ENCODE measurements at regions not wholly inside any gene's neighbourhood (a gene's known extent, or its start where the extent isn't known, plus 50 kb on each side); places are given as distances from the start of the nearest gene placed in this dataset.

DNA sequence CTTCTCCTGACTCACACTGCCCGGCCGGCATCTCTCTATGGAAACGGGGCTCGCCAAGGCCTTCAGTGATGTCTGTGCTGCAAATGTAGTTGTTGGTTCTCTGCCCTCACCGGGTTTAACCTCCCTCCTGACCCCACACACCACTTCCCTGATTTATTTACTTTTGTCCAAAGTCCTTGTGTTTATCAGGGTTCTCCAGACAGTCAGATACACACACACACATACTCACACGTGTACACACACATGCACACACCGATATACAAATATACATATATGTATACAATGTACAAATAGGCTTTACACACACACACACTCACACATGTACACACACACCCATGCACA, 647.0 kb downstream of the BRD1 start:
- TF ChIP-seq, protein P1, sequence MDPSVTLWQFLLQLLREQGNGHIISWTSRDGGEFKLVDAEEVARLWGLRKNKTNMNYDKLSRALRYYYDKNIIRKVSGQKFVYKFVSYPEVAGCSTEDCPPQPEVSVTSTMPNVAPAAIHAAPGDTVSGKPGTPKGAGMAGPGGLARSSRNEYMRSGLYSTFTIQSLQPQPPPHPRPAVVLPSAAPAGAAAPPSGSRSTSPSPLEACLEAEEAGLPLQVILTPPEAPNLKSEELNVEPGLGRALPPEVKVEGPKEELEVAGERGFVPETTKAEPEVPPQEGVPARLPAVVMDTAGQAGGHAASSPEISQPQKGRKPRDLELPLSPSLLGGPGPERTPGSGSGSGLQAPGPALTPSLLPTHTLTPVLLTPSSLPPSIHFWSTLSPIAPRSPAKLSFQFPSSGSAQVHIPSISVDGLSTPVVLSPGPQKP (IDR thresholded peaks at IDR 0.05; ENCODE audit: borderline replicate concordance, low read depth, low read length) = no peak
- TF ChIP-seq RAD21 (IDR thresholded peaks at IDR 0.05; ENCODE audit: low read length) (no peak), POLR2A (IDR thresholded peaks at IDR 0.05; ENCODE audit: low read depth, low read length) (no peak), CEBPB (IDR thresholded peaks at IDR 0.05; ENCODE audit: low read depth, low read length) (no peak), FOS (IDR thresholded peaks at IDR 0.05; ENCODE audit: low read depth, low read length) (no peak), NFE2L2 (IDR thresholded peaks at IDR 0.05; ENCODE audit: low read depth, low read length) (no peak), SMC3 (IDR thresholded peaks at IDR 0.05; ENCODE audit: low read depth, low read length) (no peak), RCOR1 (IDR thresholded peaks at IDR 0.05; ENCODE audit: insufficient replicate concordance, low read length) (no peak), MXI1 (IDR thresholded peaks at IDR 0.05; ENCODE audit: borderline replicate concordance, low read depth, low read length) (no peak), RFX5 (IDR thresholded peaks at IDR 0.05; ENCODE audit: low read depth, low read length) (no peak)
- TF ChIP-seq, protein P2, sequence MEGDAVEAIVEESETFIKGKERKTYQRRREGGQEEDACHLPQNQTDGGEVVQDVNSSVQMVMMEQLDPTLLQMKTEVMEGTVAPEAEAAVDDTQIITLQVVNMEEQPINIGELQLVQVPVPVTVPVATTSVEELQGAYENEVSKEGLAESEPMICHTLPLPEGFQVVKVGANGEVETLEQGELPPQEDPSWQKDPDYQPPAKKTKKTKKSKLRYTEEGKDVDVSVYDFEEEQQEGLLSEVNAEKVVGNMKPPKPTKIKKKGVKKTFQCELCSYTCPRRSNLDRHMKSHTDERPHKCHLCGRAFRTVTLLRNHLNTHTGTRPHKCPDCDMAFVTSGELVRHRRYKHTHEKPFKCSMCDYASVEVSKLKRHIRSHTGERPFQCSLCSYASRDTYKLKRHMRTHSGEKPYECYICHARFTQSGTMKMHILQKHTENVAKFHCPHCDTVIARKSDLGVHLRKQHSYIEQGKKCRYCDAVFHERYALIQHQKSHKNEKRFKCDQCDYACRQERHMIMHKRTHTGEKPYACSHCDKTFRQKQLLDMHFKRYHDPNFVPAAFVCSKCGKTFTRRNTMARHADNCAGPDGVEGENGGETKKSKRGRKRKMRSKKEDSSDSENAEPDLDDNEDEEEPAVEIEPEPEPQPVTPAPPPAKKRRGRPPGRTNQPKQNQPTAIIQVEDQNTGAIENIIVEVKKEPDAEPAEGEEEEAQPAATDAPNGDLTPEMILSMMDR (conservative IDR thresholded peaks at IDR 0.05; ENCODE audit: low read depth, low read length) = no peak
- TF ChIP-seq, protein P3, sequence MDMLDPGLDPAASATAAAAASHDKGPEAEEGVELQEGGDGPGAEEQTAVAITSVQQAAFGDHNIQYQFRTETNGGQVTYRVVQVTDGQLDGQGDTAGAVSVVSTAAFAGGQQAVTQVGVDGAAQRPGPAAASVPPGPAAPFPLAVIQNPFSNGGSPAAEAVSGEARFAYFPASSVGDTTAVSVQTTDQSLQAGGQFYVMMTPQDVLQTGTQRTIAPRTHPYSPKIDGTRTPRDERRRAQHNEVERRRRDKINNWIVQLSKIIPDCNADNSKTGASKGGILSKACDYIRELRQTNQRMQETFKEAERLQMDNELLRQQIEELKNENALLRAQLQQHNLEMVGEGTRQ (IDR thresholded peaks at IDR 0.05; ENCODE audit: low read depth, low read length) = no peak

All from IMR-90 (cell line).